AG09319 (cell line): ENCODE measurements at regions not wholly inside any gene's neighbourhood (a gene's known extent, or its start where the extent isn't known, plus 50 kb on each side); places are given as distances from the start of the nearest gene placed in this dataset.

Experiments used
- DNase-seq: peaks from one replicate; pipeline ENCODE4 v3.0.0-alpha.2; 2010; ENCODE audit warnings: low read depth; ENCODE audit errors: extremely low read depth
- CTCF ChIP-seq: IDR thresholded peaks from 2 replicates; pipeline ENCODE4 v1.5.1; 2011; ENCODE audit warnings: low read depth, mild to moderate bottlenecking, inconsistent platforms, low read length, moderate library complexity

- no peak for DNase-seq
- TF ChIP-seq CTCF, result no peak
These were observed 420.6 kb downstream of the IRS1 start for GRCh38 chr2:226378753-226379705.

- TF ChIP-seq CTCF, result no peak
These were observed 423.0 kb downstream of the IRS1 start for GRCh38 chr2:226376516-226377180.

GRCh38 chr2:226366920-226367319 is 432.7 kb downstream of the IRS1 start:
- TF ChIP-seq CTCF, result no peak
- DNase-seq, result no peak

More at GRCh38 chr2:226376516-226377180, 423.0 kb downstream of the IRS1 start:
- no peak for DNase-seq

GRCh38 chr2:226364217-226364616 is 435.4 kb downstream of the IRS1 start:
- DNase-seq, result no peak

GRCh38 chr2:226362980-226363379 is 436.6 kb downstream of the IRS1 start:
- TF ChIP-seq CTCF, result no peak
- no peak for DNase-seq

More at GRCh38 chr2:226364217-226364616, 435.4 kb downstream of the IRS1 start:
- TF ChIP-seq CTCF, result no peak

GRCh38 chr2:226360658-226361057 is 439.0 kb downstream of the IRS1 start:
- DNase-seq, result no peak
- TF ChIP-seq CTCF, result no peak

- no peak for TF ChIP-seq CTCF
- DNase-seq, result no peak
These were observed 440.9 kb downstream of the IRS1 start for GRCh38 chr2:226358688-226359087.
